Neuron (in vitro differentiated cells): ENCODE measurements at regions not wholly inside any gene's neighbourhood (a gene's known extent, or its start where the extent isn't known, plus 50 kb on each side); places are given as distances from the start of the nearest gene placed in this dataset.

ENCODE experiments used
- H2AFZ ChIP-seq: one replicate; pipeline ENCODE4 v1.6.1; 2013; ENCODE audit warnings: low read depth, mild to moderate bottlenecking, inconsistent platforms, low read length, moderate library complexity
- H3K27me3 ChIP-seq: one replicate; pipeline ENCODE4 v1.6.1; 2013; ENCODE audit warnings: low read length; ENCODE audit not compliant: insufficient read depth
- H3K36me3 ChIP-seq: one replicate; pipeline ENCODE4 v1.6.1; 2013; ENCODE audit warnings: low read length; ENCODE audit not compliant: insufficient read depth
- H3K4me1 ChIP-seq: one replicate; pipeline ENCODE4 v1.6.1; 2013; ENCODE audit warnings: low read length; ENCODE audit not compliant: insufficient read depth
- H3K4me3 ChIP-seq: 2 replicates; pipeline ENCODE4 v1.5.1; 2013; ENCODE audit warnings: mild to moderate bottlenecking, low read length, moderate library complexity
- H3K9me3 ChIP-seq: one replicate; pipeline ENCODE4 v1.6.1; 2013; ENCODE audit warnings: low read length

GRCh38 chr11:115587718-115588342 lies 83.6 kb upstream of the CADM1 start:
- no peaks in the 10 kb centered on the region for H3K4me1 ChIP-seq
- H3K27me3 ChIP-seq = no peaks in the 10 kb centered on the region
- H3K4me3 ChIP-seq = no peak overlapping the region
- H3K36me3 ChIP-seq = no peaks in the 10 kb centered on the region
- no peaks in the 10 kb centered on the region for H3K9me3 ChIP-seq
- no peak overlapping the region for H2AFZ ChIP-seq

- H3K4me1 ChIP-seq = no peaks in the 10 kb centered on the region
- no peaks in the 10 kb centered on the region for H3K27me3 ChIP-seq
- H3K9me3 ChIP-seq = no peaks in the 10 kb centered on the region
These were observed 81.3 kb upstream of the CADM1 start for GRCh38 chr11:115585361-115586024.

GRCh38 chr11:115581871-115582639 lies 77.8 kb upstream of the CADM1 start:
- no peaks in the 10 kb centered on the region for H3K9me3 ChIP-seq
- no peaks in the 10 kb centered on the region for H3K27me3 ChIP-seq
- H3K4me1 ChIP-seq = no peaks in the 10 kb centered on the region
- H2AFZ ChIP-seq = no peak overlapping the region
- H3K36me3 ChIP-seq = no peaks in the 10 kb centered on the region
- H3K4me3 ChIP-seq = no peak overlapping the region

More at GRCh38 chr11:115585361-115586024, 81.3 kb upstream of the CADM1 start:
- Histone ChIP-seq H2AFZ (no peak overlapping the region), H3K36me3 (no peaks in the 10 kb centered on the region), H3K4me3 (no peak overlapping the region)

GRCh38 chr11:115580927-115581680 lies 76.9 kb upstream of the CADM1 start:
- Histone ChIP-seq H3K4me1 (no peaks in the 10 kb centered on the region), H3K36me3 (no peaks in the 10 kb centered on the region), H3K4me3 (no peak overlapping the region), H3K27me3 (peaks cover 5% of the 10 kb centered on the region), H2AFZ (no peak overlapping the region), H3K9me3 (no peaks in the 10 kb centered on the region)

GRCh38 chr11:115580416-115580815 lies 76.2 kb upstream of the CADM1 start:
- Histone ChIP-seq H3K36me3 (no peaks in the 10 kb centered on the region), H3K27me3 (peaks cover 5% of the 10 kb centered on the region), H3K4me3 (no peak overlapping the region), H3K9me3 (no peaks in the 10 kb centered on the region), H3K4me1 (no peaks in the 10 kb centered on the region), H2AFZ (no peak overlapping the region)

GRCh38 chr11:115579181-115579825 lies 75.1 kb upstream of the CADM1 start:
- H3K4me1 ChIP-seq = no peaks in the 10 kb centered on the region

GRCh38 chr11:115578275-115578674 lies 74.1 kb upstream of the CADM1 start:
- H3K4me1 ChIP-seq = no peaks in the 10 kb centered on the region
- no peak overlapping the region for H2AFZ ChIP-seq
- no peak overlapping the region for H3K4me3 ChIP-seq
- no peaks in the 10 kb centered on the region for H3K9me3 ChIP-seq
- no peaks in the 10 kb centered on the region for H3K36me3 ChIP-seq
- peaks cover 5% of the 10 kb centered on the region for H3K27me3 ChIP-seq

More at GRCh38 chr11:115579181-115579825, 75.1 kb upstream of the CADM1 start:
- no peak overlapping the region for H2AFZ ChIP-seq
- H3K27me3 ChIP-seq = peaks cover 5% of the 10 kb centered on the region
- H3K36me3 ChIP-seq = no peaks in the 10 kb centered on the region
- no peaks in the 10 kb centered on the region for H3K9me3 ChIP-seq
- no peak overlapping the region for H3K4me3 ChIP-seq

- no peak overlapping the region for H3K4me3 ChIP-seq
- H3K36me3 ChIP-seq = no peaks in the 10 kb centered on the region
- peaks cover 5% of the 10 kb centered on the region for H3K27me3 ChIP-seq
- no peak overlapping the region for H2AFZ ChIP-seq
- H3K9me3 ChIP-seq = no peaks in the 10 kb centered on the region
- no peaks in the 10 kb centered on the region for H3K4me1 ChIP-seq
These were observed 73.5 kb upstream of the CADM1 start for GRCh38 chr11:115577701-115578100.

- Histone ChIP-seq H2AFZ (no peak overlapping the region), H3K27me3 (peaks cover 5% of the 10 kb centered on the region), H3K9me3 (no peaks in the 10 kb centered on the region), H3K36me3 (no peaks in the 10 kb centered on the region), H3K4me1 (no peaks in the 10 kb centered on the region), H3K4me3 (no peak overlapping the region)
These were observed 72.6 kb upstream of the CADM1 start for GRCh38 chr11:115576606-115577380.

- H3K4me1 ChIP-seq = no peaks in the 10 kb centered on the region
- no peak overlapping the region for H3K4me3 ChIP-seq
- peaks cover 5% of the 10 kb centered on the region for H3K27me3 ChIP-seq
- no peak overlapping the region for H2AFZ ChIP-seq
- H3K36me3 ChIP-seq = no peaks in the 10 kb centered on the region
- H3K9me3 ChIP-seq = no peaks in the 10 kb centered on the region
These were observed 68.3 kb upstream of the CADM1 start for GRCh38 chr11:115572551-115572950.

GRCh38 chr11:115566180-115566764 lies 62.1 kb upstream of the CADM1 start:
- Histone ChIP-seq H3K4me3 (no peak overlapping the region), H2AFZ (no peak overlapping the region), H3K4me1 (no peaks in the 10 kb centered on the region), H3K36me3 (no peaks in the 10 kb centered on the region), H3K27me3 (no peaks in the 10 kb centered on the region), H3K9me3 (no peaks in the 10 kb centered on the region)

- H3K4me1 ChIP-seq = no peaks in the 10 kb centered on the region
- H3K4me3 ChIP-seq = no peak overlapping the region
- no peak overlapping the region for H2AFZ ChIP-seq
- H3K36me3 ChIP-seq = no peaks in the 10 kb centered on the region
- no peaks in the 10 kb centered on the region for H3K9me3 ChIP-seq
- no peaks in the 10 kb centered on the region for H3K27me3 ChIP-seq
These were observed 60.6 kb upstream of the CADM1 start for GRCh38 chr11:115564851-115565250.
